ENCODE measurements at regions not wholly inside any gene's neighbourhood (a gene's known extent, or its start where the extent isn't known, plus 50 kb on each side); places are given as distances from the start of the nearest gene placed in this dataset.

GRCh38 chr4:122552898-122553297 lies 68.0 kb downstream of the IL21 start:
- Histone ChIP-seq H3K4me1 (replicated peaks in 1 of 4; ENCODE audit: control insufficient read depth in 3 of 4, insufficient read depth in 4 of 4, low read length in 3 of 4) (peaks cover 2 to 3% (median 3%) of the 10 kb centered on the region in 4 experiments; a peak in 4 of 7 replicates), H3K79me2 (ENCODE audit: control insufficient read depth in 1 of 2, insufficient read depth in 2 of 2, low read length in 2 of 2) (no peaks in the 10 kb centered on the region), H2BK12ac (ENCODE audit: low read depth, low read length) (no peak overlapping the region), H4K8ac (ENCODE audit: extremely low read depth, insufficient read depth, low read length) (no peak overlapping the region), H3K14ac (ENCODE audit: insufficient read length) (no peak overlapping the region), H3K4me3 (ENCODE audit: extremely low read depth in 1 of 4, insufficient read depth in 2 of 4, low read depth in 3 of 4, low read length in 4 of 4) (no peak overlapping the region), H3K79me1 (ENCODE audit: low read depth, low read length) (no peaks in the 10 kb centered on the region), H3K9ac (replicated peaks in 1 of 4; ENCODE audit: extremely low read depth in 1 of 4, low read depth in 3 of 4, low read length in 3 of 4) (no peak overlapping the region), H3K36me3 (ENCODE audit: control insufficient read depth in 2 of 4, insufficient read depth in 4 of 4, low read length in 3 of 4) (no peaks in the 10 kb centered on the region), H3K23me2 (ENCODE audit: low read depth, low read length) (no peaks in the 10 kb centered on the region), H3K18ac (ENCODE audit: extremely low read depth, low read length) (no peak overlapping the region), H2AFZ (ENCODE audit: low read length) (no peak overlapping the region), H3K23ac (ENCODE audit: insufficient read length) (no peak overlapping the region), H2AK5ac (ENCODE audit: low read depth, low read length) (no peak overlapping the region), H2BK120ac (replicated peaks; ENCODE audit: low read depth, low read length) (no peak overlapping the region), H2BK5ac (ENCODE audit: low read depth, low read length) (no peak overlapping the region), H3K9me3 (ENCODE audit: insufficient read depth in 2 of 2, low read depth in 1 of 2, low read length in 1 of 2) (no peaks in the 10 kb centered on the region), H3K56ac (replicated peaks; ENCODE audit: insufficient read length, low read depth, low read length) (no peak overlapping the region), H3K4me2 (ENCODE audit: insufficient read depth in 1 of 2, low read depth in 2 of 2, low read length in 2 of 2) (no peak overlapping the region), H3K27ac (ENCODE audit: low read depth, low read length) (no peak overlapping the region), H4K20me1 (replicated peaks in 1 of 2; ENCODE audit: control insufficient read depth in 1 of 2, insufficient read depth in 2 of 2, low read length in 2 of 2) (no peaks in the 10 kb centered on the region), H2BK15ac (ENCODE audit: low read length) (no peak overlapping the region), H3K27me3 (replicated peaks in 1 of 4; ENCODE audit: control insufficient read depth in 3 of 4, extremely low read depth in 1 of 4, insufficient read depth in 3 of 4, low read length in 3 of 4) (no peaks in the 10 kb centered on the region), H3K4ac (replicated peaks; ENCODE audit: insufficient read length, low read depth, low read length) (no peak overlapping the region), H4K5ac (ENCODE audit: insufficient read length, low read depth, low read length) (no peak overlapping the region), H4K91ac (replicated peaks; ENCODE audit: insufficient read length, low read length) (no peak overlapping the region), H2BK20ac (ENCODE audit: low read length) (no peak overlapping the region)
- 88% methylated on average over 2 of the region's 2 CpGs; no CpG with 5 or more reads in 1 of the 2 experiments for whole genome bisulfite sequencing, 2 experiments (ENCODE audit: extremely low coverage in 1 of 2, insufficient coverage in 1 of 2, insufficient read length in 1 of 2, insufficient replicate concordance in 2 of 2, low coverage in 1 of 2, low lambda C conversion rate in 2 of 2, missing lambda C conversion rate in 1 of 2)
- POLR2A ChIA-PET (ENCODE audit: partially characterized antibody): no interaction called here
- FAIRE-seq (no peak), DNase-seq (ENCODE audit: low read depth in 1 of 2, low spot score in 2 of 2) (no peak)
- TF ChIP-seq BACH1 (IDR thresholded peaks at IDR 0.05; ENCODE audit: low read length): no peak
- TF ChIP-seq MAX (IDR thresholded peaks at IDR 0.05): no peak
- no peak for TF ChIP-seq EZH2 (IDR thresholded peaks at IDR 0.05; ENCODE audit: low read depth, low read length, severe bottlenecking)
- no peak for TF ChIP-seq KDM1A (IDR thresholded peaks at IDR 0.05; ENCODE audit: borderline replicate concordance, low read length)
- no peak for TF ChIP-seq GABPA (IDR thresholded peaks at IDR 0.05; ENCODE audit: borderline replicate concordance, insufficient read depth, low read length)
- TF ChIP-seq SP1 (IDR thresholded peaks at IDR 0.05; ENCODE audit: low read depth, low read length): no peak
- TF ChIP-seq ZNF274 (IDR thresholded peaks at IDR 0.05; ENCODE audit: borderline replicate concordance, extremely low read depth, low read length): no peak
- CTCF ChIA-PET (ENCODE audit: partially characterized antibody): interaction anchor here (1.0 to 2.6 kb wide), 2 partner anchors 13 to 25 kb away, joined by 3 to 8 read pairs; no protein-coding TSS in a partner anchor
